AG09319 (cell line): ENCODE measurements at regions not wholly inside any gene's neighbourhood (a gene's known extent, or its start where the extent isn't known, plus 50 kb on each side); places are given as distances from the start of the nearest gene placed in this dataset.

ENCODE experiments used
- DNase-seq: peaks from one replicate; pipeline ENCODE4 v3.0.0-alpha.2; 2010; ENCODE audit warnings: low read depth; ENCODE audit errors: extremely low read depth
- TF ChIP-seq, protein P1 (sequence below): IDR thresholded peaks from 2 replicates; pipeline ENCODE4 v1.5.1; 2011; ENCODE audit warnings: low read depth, mild to moderate bottlenecking, inconsistent platforms, low read length, moderate library complexity

DNA sequence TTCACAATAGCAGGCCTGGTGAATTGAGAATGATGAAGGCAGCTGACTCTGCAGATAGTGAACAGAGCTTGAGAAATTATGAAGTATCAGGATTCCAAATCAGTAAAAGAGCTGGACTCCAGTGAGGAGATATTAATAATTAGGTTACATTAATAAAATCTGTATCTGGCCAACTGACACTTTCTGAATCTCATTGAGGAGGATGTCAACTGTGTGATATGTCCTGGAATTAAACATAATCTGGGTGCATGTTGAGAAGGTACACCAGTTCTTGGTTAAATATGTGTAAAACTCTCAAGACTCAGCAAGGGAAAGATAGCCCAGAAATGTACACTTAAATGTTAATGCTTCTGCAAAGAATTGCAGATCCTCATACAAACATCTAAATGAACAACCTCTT, 177.8 kb upstream of the SFRP2 start:
- DNase-seq, result no peak
- TF ChIP-seq, protein P1, sequence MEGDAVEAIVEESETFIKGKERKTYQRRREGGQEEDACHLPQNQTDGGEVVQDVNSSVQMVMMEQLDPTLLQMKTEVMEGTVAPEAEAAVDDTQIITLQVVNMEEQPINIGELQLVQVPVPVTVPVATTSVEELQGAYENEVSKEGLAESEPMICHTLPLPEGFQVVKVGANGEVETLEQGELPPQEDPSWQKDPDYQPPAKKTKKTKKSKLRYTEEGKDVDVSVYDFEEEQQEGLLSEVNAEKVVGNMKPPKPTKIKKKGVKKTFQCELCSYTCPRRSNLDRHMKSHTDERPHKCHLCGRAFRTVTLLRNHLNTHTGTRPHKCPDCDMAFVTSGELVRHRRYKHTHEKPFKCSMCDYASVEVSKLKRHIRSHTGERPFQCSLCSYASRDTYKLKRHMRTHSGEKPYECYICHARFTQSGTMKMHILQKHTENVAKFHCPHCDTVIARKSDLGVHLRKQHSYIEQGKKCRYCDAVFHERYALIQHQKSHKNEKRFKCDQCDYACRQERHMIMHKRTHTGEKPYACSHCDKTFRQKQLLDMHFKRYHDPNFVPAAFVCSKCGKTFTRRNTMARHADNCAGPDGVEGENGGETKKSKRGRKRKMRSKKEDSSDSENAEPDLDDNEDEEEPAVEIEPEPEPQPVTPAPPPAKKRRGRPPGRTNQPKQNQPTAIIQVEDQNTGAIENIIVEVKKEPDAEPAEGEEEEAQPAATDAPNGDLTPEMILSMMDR, result no peak

GRCh38 chr4:153963216-153963615, 174.3 kb upstream of the SFRP2 start:
- DNase-seq, result no peak
- TF ChIP-seq, protein P1, result no peak

GRCh38 chr4:153962311-153963039, 173.6 kb upstream of the SFRP2 start:
- TF ChIP-seq, protein P1, result no peak
- no peak for DNase-seq

DNA sequence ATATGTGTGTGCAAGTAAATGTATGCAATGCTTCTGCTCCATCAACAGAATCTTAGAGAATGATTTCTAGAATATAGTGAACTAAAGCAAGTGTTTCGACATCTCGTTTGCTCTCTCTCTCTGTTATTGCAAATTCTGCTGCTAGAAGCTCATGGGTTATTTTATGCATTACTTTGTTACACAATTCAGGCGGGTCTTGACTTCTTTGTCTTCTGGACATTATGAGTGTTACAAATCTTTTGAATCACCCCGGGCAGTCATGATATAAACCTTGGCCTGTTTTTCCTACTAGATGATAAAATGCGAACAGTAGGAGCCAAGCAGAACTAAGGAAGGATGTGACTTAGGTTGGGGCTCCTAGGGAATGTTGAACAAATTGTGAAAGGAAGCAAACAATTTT, 166.4 kb upstream of the SFRP2 start:
- TF ChIP-seq, protein P1, result no peak
- no peak for DNase-seq

GRCh38 chr4:153954654-153955053, 165.8 kb upstream of the SFRP2 start:
- DNase-seq, result no peak
- TF ChIP-seq, protein P1, result no peak

- DNase-seq, result no peak
- TF ChIP-seq, protein P1, result no peak
Measured at GRCh38 chr4:153950100-153950979, 161.5 kb upstream of the SFRP2 start.

- DNase-seq, result no peak
- TF ChIP-seq, protein P1, result no peak
Measured at GRCh38 chr4:153948041-153948440, 159.2 kb upstream of the SFRP2 start.
